ENCODE measurements at regions not wholly inside any gene's neighbourhood (a gene's known extent, or its start where the extent isn't known, plus 50 kb on each side); places are given as distances from the start of the nearest gene placed in this dataset.

GRCh38 chr12:60498656-60499055, 902.8 kb downstream of the SLC16A7 start:
- TF ChIP-seq CTCF (IDR thresholded peaks at IDR 0.05; ENCODE audit: unreplicated experiment), result no peak
- H3K4me1 Mint-ChIP-seq (ENCODE audit: low read depth, unreplicated experiment), result peaks cover 8% of the 10 kb centered on the region
- H3K27ac Mint-ChIP-seq (ENCODE audit: unreplicated experiment), result no peak overlapping the region
- DNase-seq, result no peak
- no peaks in the 10 kb centered on the region for H3K27me3 Mint-ChIP-seq (ENCODE audit: unreplicated experiment)
- no TSS peak for BruUV-seq (replicated peaks)
- H3K36me3 Mint-ChIP-seq (ENCODE audit: insufficient read depth, unreplicated experiment), result no peaks in the 10 kb centered on the region
- intact Hi-C loops (cut with micrococcal nuclease; ENCODE audit: unreplicated experiment), result loop anchor here (10.0 kb wide), 3 partner anchors 584 to 1696 kb away; a partner anchor contains a TSS
- CTCF ChIA-PET, result no interaction called here
- no peaks in the 10 kb centered on the region for H3K9me3 Mint-ChIP-seq (ENCODE audit: low read depth, unreplicated experiment)
- no peak overlapping the region for H3K4me3 Mint-ChIP-seq (ENCODE audit: low read depth, unreplicated experiment)

- no peak overlapping the region for H3K27ac Mint-ChIP-seq (ENCODE audit: unreplicated experiment)
- no peaks in the 10 kb centered on the region for H3K27me3 Mint-ChIP-seq (ENCODE audit: unreplicated experiment)
- BruUV-seq (replicated peaks), result no TSS peak
- H3K36me3 Mint-ChIP-seq (ENCODE audit: insufficient read depth, unreplicated experiment), result no peaks in the 10 kb centered on the region
- H3K9me3 Mint-ChIP-seq (ENCODE audit: low read depth, unreplicated experiment), result no peaks in the 10 kb centered on the region
- intact Hi-C loops (cut with micrococcal nuclease; ENCODE audit: unreplicated experiment), result no loop called here
- no peaks in the 10 kb centered on the region for H3K4me1 Mint-ChIP-seq (ENCODE audit: low read depth, unreplicated experiment)
- TF ChIP-seq CTCF (IDR thresholded peaks at IDR 0.05; ENCODE audit: unreplicated experiment), result no peak
- H3K4me3 Mint-ChIP-seq (ENCODE audit: low read depth, unreplicated experiment), result no peak overlapping the region
- DNase-seq, result peak; percentile 10
- CTCF ChIA-PET, result interaction anchor here (0.5 kb wide), 1 partner anchor 254 kb away, joined by 5 read pairs; no protein-coding TSS in a partner anchor
These were observed 905.4 kb downstream of the SLC16A7 start for GRCh38 chr12:60501124-60501729.

- DNase-seq, result no peak
These were observed 927.0 kb downstream of the SLC16A7 start for GRCh38 chr12:60522684-60523400.

GRCh38 chr12:60529261-60529660, 933.4 kb downstream of the SLC16A7 start:
- BruUV-seq (replicated peaks), result no TSS peak
- no peaks in the 10 kb centered on the region for H3K9me3 Mint-ChIP-seq (ENCODE audit: low read depth, unreplicated experiment)
- H3K36me3 Mint-ChIP-seq (ENCODE audit: insufficient read depth, unreplicated experiment), result no peaks in the 10 kb centered on the region
- H3K4me3 Mint-ChIP-seq (ENCODE audit: low read depth, unreplicated experiment), result no peak overlapping the region
- intact Hi-C loops (cut with micrococcal nuclease; ENCODE audit: unreplicated experiment), result no loop called here
- no peak overlapping the region for H3K27ac Mint-ChIP-seq (ENCODE audit: unreplicated experiment)
- CTCF ChIA-PET, result no interaction called here
- no peaks in the 10 kb centered on the region for H3K4me1 Mint-ChIP-seq (ENCODE audit: low read depth, unreplicated experiment)
- no peaks in the 10 kb centered on the region for H3K27me3 Mint-ChIP-seq (ENCODE audit: unreplicated experiment)
- TF ChIP-seq CTCF (IDR thresholded peaks at IDR 0.05; ENCODE audit: unreplicated experiment), result no peak
- DNase-seq, result no peak

More at GRCh38 chr12:60522684-60523400, 927.0 kb downstream of the SLC16A7 start:
- H3K27ac Mint-ChIP-seq (ENCODE audit: unreplicated experiment), result no peak overlapping the region
- CTCF ChIA-PET, result interaction anchor here (0.7 kb wide), 1 partner anchor 280 kb away, joined by 4 read pairs; no protein-coding TSS in a partner anchor
- intact Hi-C loops (cut with micrococcal nuclease; ENCODE audit: unreplicated experiment), result no loop called here
- H3K27me3 Mint-ChIP-seq (ENCODE audit: unreplicated experiment), result no peaks in the 10 kb centered on the region
- H3K9me3 Mint-ChIP-seq (ENCODE audit: low read depth, unreplicated experiment), result peaks cover 4% of the 10 kb centered on the region
- BruUV-seq (replicated peaks), result no TSS peak
- no peaks in the 10 kb centered on the region for H3K4me1 Mint-ChIP-seq (ENCODE audit: low read depth, unreplicated experiment)
- no peak for TF ChIP-seq CTCF (IDR thresholded peaks at IDR 0.05; ENCODE audit: unreplicated experiment)
- no peaks in the 10 kb centered on the region for H3K36me3 Mint-ChIP-seq (ENCODE audit: insufficient read depth, unreplicated experiment)
- H3K4me3 Mint-ChIP-seq (ENCODE audit: low read depth, unreplicated experiment), result no peak overlapping the region

All from Calu3 (cell line).